Gastroesophageal sphincter (tissue), 3 donors: ENCODE measurements at regions not wholly inside any gene's neighbourhood (a gene's known extent, or its start where the extent isn't known, plus 50 kb on each side); places are given as distances from the start of the nearest gene placed in this dataset.

ENCODE experiments used
- CTCF ChIP-seq, 4 experiments: fragments of 200-600 bp in 2 of 4; fragments of 450-650 bp in 2 of 4; sonication (generic) in 1 of 4; IDR thresholded peaks; one replicate each; pipeline ENCODE4 v1.5.1; 2017 to 2019; ENCODE audit warnings: antibody characterized with exemption in 4 of 4, mild to moderate bottlenecking in 2 of 4, moderate library complexity in 2 of 4
- POLR2AphosphoS5 ChIP-seq: sonication (generic); formaldehyde crosslinking; IDR thresholded peaks from one replicate; pipeline ENCODE4 v1.6.1; 2017; ENCODE audit warnings: antibody characterized with exemption

DNA sequence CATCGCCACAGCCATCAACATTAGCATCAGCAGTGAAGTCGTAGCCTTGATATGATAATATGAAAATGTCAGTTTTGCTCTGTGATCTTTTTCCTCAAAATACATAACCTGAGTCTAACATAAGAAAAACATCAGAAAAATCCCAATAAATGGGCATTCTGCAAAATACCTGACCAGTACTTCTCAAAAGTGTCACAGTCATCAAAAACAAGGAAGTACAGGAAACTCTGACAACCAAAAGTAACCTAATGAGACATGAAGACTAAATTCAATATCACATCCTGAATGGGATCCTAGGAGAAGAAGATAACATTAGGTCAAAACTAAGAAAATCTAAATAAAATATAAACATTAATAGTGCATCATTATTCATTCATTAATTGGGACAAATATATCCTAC is 1731.0 kb downstream of the SUCLG1 start:
- TF ChIP-seq CTCF (IDR thresholded peaks at IDR 0.05): no peak
- no peak for TF ChIP-seq POLR2AphosphoS5
